ENCODE measurements at regions not wholly inside any gene's neighbourhood (a gene's known extent, or its start where the extent isn't known, plus 50 kb on each side); places are given as distances from the start of the nearest gene placed in this dataset.

DNA sequence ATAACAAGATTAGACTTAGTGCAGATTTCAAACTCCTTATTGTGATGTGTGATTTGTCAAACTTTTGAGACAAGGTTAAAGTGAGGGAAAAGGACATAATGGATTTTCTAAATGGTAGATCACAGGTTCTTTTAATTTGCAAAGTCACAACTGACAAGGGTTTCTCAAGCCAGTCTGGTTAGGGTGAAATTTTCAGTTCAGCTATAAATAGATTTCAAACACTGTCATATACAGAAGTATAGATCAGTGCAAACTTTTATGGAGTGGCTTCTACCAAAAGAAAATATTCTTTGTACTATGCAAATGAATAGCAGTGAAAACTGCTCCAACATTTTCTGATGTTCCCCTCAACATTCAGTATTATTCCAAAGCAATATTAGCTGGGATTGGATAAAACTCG is 337.1 kb upstream of the MAN1A1 start:
- no peaks in the 10 kb centered on the region for H3K36me3 ChIP-seq (ENCODE audit: insufficient read depth)
- DNase-seq (ENCODE audit: low spot score), result no peak
- H3K4me1 Mint-ChIP-seq, result peaks cover 5% of the 10 kb centered on the region; the same call in 2 of the 3 replicates
- H3K4me1 ChIP-seq (ENCODE audit: insufficient read depth), result no peaks in the 10 kb centered on the region
- TF ChIP-seq ZNF331 (CRISPR knock-in tag; IDR thresholded peaks at IDR 0.05; ENCODE audit: low read depth) (no peak), EZH2phosphoT487 (IDR thresholded peaks at IDR 0.05; ENCODE audit: unreplicated experiment) (no peak), ZNF114 (CRISPR knock-in tag; IDR thresholded peaks at IDR 0.05) (no peak), NANOG (IDR thresholded peaks at IDR 0.05; ENCODE audit: borderline replicate concordance) (no peak), JUNB (IDR thresholded peaks at IDR 0.05; ENCODE audit: unreplicated experiment) (no peak), POLR2AphosphoS5 (IDR thresholded peaks at IDR 0.05; ENCODE audit: low read depth) (no peak), CREB1 (CRISPR knock-in tag; IDR thresholded peaks at IDR 0.05; ENCODE audit: low read depth) (no peak), STAT1 (IDR thresholded peaks at IDR 0.05; ENCODE audit: unreplicated experiment) (no peak)
- TF ChIP-seq, protein P1, sequence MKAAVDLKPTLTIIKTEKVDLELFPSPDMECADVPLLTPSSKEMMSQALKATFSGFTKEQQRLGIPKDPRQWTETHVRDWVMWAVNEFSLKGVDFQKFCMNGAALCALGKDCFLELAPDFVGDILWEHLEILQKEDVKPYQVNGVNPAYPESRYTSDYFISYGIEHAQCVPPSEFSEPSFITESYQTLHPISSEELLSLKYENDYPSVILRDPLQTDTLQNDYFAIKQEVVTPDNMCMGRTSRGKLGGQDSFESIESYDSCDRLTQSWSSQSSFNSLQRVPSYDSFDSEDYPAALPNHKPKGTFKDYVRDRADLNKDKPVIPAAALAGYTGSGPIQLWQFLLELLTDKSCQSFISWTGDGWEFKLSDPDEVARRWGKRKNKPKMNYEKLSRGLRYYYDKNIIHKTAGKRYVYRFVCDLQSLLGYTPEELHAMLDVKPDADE (IDR thresholded peaks at IDR 0.05), result no peak
- TF ChIP-seq, protein P2, sequence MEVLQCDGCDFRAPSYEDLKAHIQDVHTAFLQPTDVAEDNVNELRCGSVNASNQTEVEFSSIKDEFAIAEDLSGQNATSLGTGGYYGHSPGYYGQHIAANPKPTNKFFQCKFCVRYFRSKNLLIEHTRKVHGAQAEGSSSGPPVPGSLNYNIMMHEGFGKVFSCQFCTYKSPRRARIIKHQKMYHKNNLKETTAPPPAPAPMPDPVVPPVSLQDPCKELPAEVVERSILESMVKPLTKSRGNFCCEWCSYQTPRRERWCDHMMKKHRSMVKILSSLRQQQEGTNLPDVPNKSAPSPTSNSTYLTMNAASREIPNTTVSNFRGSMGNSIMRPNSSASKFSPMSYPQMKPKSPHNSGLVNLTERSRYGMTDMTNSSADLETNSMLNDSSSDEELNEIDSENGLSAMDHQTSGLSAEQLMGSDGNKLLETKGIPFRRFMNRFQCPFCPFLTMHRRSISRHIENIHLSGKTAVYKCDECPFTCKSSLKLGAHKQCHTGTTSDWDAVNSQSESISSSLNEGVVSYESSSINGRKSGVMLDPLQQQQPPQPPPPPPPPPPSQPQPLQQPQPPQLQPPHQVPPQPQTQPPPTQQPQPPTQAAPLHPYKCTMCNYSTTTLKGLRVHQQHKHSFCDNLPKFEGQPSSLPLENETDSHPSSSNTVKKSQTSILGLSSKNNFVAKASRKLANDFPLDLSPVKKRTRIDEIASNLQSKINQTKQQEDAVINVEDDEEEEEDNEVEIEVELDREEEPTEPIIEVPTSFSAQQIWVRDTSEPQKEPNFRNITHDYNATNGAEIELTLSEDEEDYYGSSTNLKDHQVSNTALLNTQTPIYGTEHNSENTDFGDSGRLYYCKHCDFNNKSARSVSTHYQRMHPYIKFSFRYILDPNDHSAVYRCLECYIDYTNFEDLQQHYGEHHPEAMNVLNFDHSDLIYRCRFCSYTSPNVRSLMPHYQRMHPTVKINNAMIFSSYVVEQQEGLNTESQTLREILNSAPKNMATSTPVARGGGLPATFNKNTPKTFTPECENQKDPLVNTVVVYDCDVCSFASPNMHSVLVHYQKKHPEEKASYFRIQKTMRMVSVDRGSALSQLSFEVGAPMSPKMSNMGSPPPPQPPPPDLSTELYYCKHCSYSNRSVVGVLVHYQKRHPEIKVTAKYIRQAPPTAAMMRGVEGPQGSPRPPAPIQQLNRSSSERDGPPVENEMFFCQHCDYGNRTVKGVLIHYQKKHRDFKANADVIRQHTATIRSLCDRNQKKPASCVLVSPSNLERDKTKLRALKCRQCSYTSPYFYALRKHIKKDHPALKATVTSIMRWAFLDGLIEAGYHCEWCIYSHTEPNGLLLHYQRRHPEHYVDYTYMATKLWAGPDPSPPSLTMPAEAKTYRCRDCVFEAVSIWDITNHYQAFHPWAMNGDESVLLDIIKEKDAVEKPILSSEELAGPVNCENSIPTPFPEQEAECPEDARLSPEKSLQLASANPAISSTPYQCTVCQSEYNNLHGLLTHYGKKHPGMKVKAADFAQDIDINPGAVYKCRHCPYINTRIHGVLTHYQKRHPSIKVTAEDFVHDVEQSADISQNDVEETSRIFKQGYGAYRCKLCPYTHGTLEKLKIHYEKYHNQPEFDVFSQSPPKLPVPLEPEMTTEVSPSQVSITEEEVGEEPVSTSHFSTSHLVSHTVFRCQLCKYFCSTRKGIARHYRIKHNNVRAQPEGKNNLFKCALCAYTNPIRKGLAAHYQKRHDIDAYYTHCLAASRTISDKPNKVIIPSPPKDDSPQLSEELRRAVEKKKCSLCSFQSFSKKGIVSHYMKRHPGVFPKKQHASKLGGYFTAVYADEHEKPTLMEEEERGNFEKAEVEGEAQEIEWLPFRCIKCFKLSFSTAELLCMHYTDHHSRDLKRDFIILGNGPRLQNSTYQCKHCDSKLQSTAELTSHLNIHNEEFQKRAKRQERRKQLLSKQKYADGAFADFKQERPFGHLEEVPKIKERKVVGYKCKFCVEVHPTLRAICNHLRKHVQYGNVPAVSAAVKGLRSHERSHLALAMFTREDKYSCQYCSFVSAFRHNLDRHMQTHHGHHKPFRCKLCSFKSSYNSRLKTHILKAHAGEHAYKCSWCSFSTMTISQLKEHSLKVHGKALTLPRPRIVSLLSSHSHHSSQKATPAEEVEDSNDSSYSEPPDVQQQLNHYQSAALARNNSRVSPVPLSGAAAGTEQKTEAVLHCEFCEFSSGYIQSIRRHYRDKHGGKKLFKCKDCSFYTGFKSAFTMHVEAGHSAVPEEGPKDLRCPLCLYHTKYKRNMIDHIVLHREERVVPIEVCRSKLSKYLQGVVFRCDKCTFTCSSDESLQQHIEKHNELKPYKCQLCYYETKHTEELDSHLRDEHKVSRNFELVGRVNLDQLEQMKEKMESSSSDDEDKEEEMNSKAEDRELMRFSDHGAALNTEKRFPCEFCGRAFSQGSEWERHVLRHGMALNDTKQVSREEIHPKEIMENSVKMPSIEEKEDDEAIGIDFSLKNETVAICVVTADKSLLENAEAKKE (CRISPR knock-in tag; IDR thresholded peaks at IDR 0.05), result no peak
- TF ChIP-seq, protein P3, sequence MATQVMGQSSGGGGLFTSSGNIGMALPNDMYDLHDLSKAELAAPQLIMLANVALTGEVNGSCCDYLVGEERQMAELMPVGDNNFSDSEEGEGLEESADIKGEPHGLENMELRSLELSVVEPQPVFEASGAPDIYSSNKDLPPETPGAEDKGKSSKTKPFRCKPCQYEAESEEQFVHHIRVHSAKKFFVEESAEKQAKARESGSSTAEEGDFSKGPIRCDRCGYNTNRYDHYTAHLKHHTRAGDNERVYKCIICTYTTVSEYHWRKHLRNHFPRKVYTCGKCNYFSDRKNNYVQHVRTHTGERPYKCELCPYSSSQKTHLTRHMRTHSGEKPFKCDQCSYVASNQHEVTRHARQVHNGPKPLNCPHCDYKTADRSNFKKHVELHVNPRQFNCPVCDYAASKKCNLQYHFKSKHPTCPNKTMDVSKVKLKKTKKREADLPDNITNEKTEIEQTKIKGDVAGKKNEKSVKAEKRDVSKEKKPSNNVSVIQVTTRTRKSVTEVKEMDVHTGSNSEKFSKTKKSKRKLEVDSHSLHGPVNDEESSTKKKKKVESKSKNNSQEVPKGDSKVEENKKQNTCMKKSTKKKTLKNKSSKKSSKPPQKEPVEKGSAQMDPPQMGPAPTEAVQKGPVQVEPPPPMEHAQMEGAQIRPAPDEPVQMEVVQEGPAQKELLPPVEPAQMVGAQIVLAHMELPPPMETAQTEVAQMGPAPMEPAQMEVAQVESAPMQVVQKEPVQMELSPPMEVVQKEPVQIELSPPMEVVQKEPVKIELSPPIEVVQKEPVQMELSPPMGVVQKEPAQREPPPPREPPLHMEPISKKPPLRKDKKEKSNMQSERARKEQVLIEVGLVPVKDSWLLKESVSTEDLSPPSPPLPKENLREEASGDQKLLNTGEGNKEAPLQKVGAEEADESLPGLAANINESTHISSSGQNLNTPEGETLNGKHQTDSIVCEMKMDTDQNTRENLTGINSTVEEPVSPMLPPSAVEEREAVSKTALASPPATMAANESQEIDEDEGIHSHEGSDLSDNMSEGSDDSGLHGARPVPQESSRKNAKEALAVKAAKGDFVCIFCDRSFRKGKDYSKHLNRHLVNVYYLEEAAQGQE (IDR thresholded peaks at IDR 0.05; ENCODE audit: unreplicated experiment), result no peak
- TF ChIP-seq, protein P4, sequence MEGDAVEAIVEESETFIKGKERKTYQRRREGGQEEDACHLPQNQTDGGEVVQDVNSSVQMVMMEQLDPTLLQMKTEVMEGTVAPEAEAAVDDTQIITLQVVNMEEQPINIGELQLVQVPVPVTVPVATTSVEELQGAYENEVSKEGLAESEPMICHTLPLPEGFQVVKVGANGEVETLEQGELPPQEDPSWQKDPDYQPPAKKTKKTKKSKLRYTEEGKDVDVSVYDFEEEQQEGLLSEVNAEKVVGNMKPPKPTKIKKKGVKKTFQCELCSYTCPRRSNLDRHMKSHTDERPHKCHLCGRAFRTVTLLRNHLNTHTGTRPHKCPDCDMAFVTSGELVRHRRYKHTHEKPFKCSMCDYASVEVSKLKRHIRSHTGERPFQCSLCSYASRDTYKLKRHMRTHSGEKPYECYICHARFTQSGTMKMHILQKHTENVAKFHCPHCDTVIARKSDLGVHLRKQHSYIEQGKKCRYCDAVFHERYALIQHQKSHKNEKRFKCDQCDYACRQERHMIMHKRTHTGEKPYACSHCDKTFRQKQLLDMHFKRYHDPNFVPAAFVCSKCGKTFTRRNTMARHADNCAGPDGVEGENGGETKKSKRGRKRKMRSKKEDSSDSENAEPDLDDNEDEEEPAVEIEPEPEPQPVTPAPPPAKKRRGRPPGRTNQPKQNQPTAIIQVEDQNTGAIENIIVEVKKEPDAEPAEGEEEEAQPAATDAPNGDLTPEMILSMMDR (conservative IDR thresholded peaks at IDR 0.05; ENCODE audit: low read depth in 2 of 2), result no peak
- H3K4me3 ChIP-seq, result no peak overlapping the region
- H3K9me3 Mint-ChIP-seq, result no peaks in the 10 kb centered on the region; the same call in 2 of the 3 replicates
- peaks cover 1% of the 10 kb centered on the region for H3K27me3 Mint-ChIP-seq (ENCODE audit: insufficient read depth, low read depth, poor library complexity)
- H3K27ac Mint-ChIP-seq, result no peak overlapping the region
- ATAC-seq, result no peak
- no peak overlapping the region for H3K27ac ChIP-seq (ENCODE audit: low read depth)
- H2AFZ ChIP-seq, result no peak overlapping the region
- no peak overlapping the region for H3K4me2 ChIP-seq
- no peak overlapping the region for H3K4me3 Mint-ChIP-seq
- no peaks in the 10 kb centered on the region for H3K27me3 ChIP-seq (ENCODE audit: insufficient read depth)
- no peaks in the 10 kb centered on the region for H3K9me2 ChIP-seq (ENCODE audit: insufficient read depth)
- H3K36me3 Mint-ChIP-seq (ENCODE audit: low read depth), result no peaks in the 10 kb centered on the region
- no peaks in the 10 kb centered on the region for H4K20me1 ChIP-seq (replicated peaks; ENCODE audit: insufficient read depth)
- H3K79me2 ChIP-seq (replicated peaks; ENCODE audit: insufficient read depth), result no peaks in the 10 kb centered on the region
- H3F3A ChIP-seq (replicated peaks; ENCODE audit: low read depth), result no peaks in the 10 kb centered on the region
